BLaER1 (cell line): ENCODE measurements at regions not wholly inside any gene's neighbourhood (a gene's known extent, or its start where the extent isn't known, plus 50 kb on each side); places are given as distances from the start of the nearest gene placed in this dataset.

Experiments used
- H3K27ac ChIP-seq: shearing (Covaris generic); formaldehyde crosslinking; 2 replicates; pipeline ENCODE4 v1.8.1; 2022
- H3K27me3 ChIP-seq: shearing (Covaris generic); formaldehyde crosslinking; 2 replicates; pipeline ENCODE4 v1.8.1; 2022
- H3K36me3 ChIP-seq: shearing (Covaris generic); formaldehyde crosslinking; 2 replicates; pipeline ENCODE4 v1.8.1; 2022
- H3K4me1 ChIP-seq: shearing (Covaris generic); formaldehyde crosslinking; 2 replicates; pipeline ENCODE4 v1.8.1; 2022
- H3K4me2 ChIP-seq: shearing (Covaris generic); formaldehyde crosslinking; 2 replicates; pipeline ENCODE4 v1.8.1; 2022
- H3K4me3 ChIP-seq: shearing (Covaris generic); formaldehyde crosslinking; 2 replicates; pipeline ENCODE4 v1.8.1; 2022
- H3K9ac ChIP-seq: shearing (Covaris generic); formaldehyde crosslinking; 2 replicates; pipeline ENCODE4 v1.8.1; 2022
- H3K9me3 ChIP-seq: shearing (Covaris generic); formaldehyde crosslinking; 2 replicates; pipeline ENCODE4 v1.8.1; 2022
- H4K20me1 ChIP-seq: shearing (Covaris generic); formaldehyde crosslinking; 2 replicates; pipeline ENCODE4 v1.8.1; 2022
- Cebpa-rat ChIP-seq: shearing (Covaris generic); IDR thresholded peaks from 2 replicates; pipeline ENCODE4 v1.8.1; 2022

- Histone ChIP-seq H3K4me3 (no peak overlapping the region), H3K4me2 (no peak overlapping the region), H3K9me3 (no peaks in the 10 kb centered on the region), H3K27me3 (no peaks in the 10 kb centered on the region), H3K4me1 (no peaks in the 10 kb centered on the region), H4K20me1 (no peaks in the 10 kb centered on the region), H3K36me3 (no peaks in the 10 kb centered on the region), H3K27ac (no peak overlapping the region), H3K9ac (no peak overlapping the region)
- TF ChIP-seq Cebpa-rat = no peak
Observed at GRCh38 chr5:100252037-100252436, 283.1 kb upstream of the FAM174A start.

- H3K4me1 ChIP-seq = no peaks in the 10 kb centered on the region
- no peak overlapping the region for H3K4me2 ChIP-seq
- H3K36me3 ChIP-seq = no peaks in the 10 kb centered on the region
- H3K9ac ChIP-seq = no peak overlapping the region
- TF ChIP-seq Cebpa-rat = no peak
- H3K27me3 ChIP-seq = no peaks in the 10 kb centered on the region
- H3K9me3 ChIP-seq = no peaks in the 10 kb centered on the region
- H3K4me3 ChIP-seq = no peak overlapping the region
- no peak overlapping the region for H3K27ac ChIP-seq
- no peaks in the 10 kb centered on the region for H4K20me1 ChIP-seq
Observed at GRCh38 chr5:100249884-100250269, 285.3 kb upstream of the FAM174A start.

GRCh38 chr5:100249211-100249883 lies 285.8 kb upstream of the FAM174A start:
- Histone ChIP-seq H3K27ac (no peak overlapping the region), H3K9ac (no peak overlapping the region), H3K4me1 (no peaks in the 10 kb centered on the region), H3K36me3 (no peaks in the 10 kb centered on the region), H3K9me3 (no peaks in the 10 kb centered on the region), H4K20me1 (no peaks in the 10 kb centered on the region), H3K4me2 (no peak overlapping the region), H3K27me3 (no peaks in the 10 kb centered on the region), H3K4me3 (no peak overlapping the region)
- TF ChIP-seq Cebpa-rat = no peak

- Histone ChIP-seq H3K4me1 (no peaks in the 10 kb centered on the region), H3K27ac (no peak overlapping the region)
- no peak for TF ChIP-seq Cebpa-rat
Observed at GRCh38 chr5:100232736-100233135, 302.4 kb upstream of the FAM174A start.

GRCh38 chr5:100188778-100189177 lies 346.4 kb upstream of the FAM174A start:
- Histone ChIP-seq H3K4me2 (no peak overlapping the region), H3K27me3 (no peaks in the 10 kb centered on the region), H3K4me1 (no peaks in the 10 kb centered on the region), H3K27ac (no peak overlapping the region), H3K9ac (no peak overlapping the region), H3K36me3 (no peaks in the 10 kb centered on the region), H3K4me3 (no peak overlapping the region), H4K20me1 (no peaks in the 10 kb centered on the region), H3K9me3 (no peaks in the 10 kb centered on the region)
- TF ChIP-seq Cebpa-rat = no peak

More at GRCh38 chr5:100232736-100233135, 302.4 kb upstream of the FAM174A start:
- no peak overlapping the region for H3K4me3 ChIP-seq
- no peak overlapping the region for H3K4me2 ChIP-seq
- H3K9ac ChIP-seq = no peak overlapping the region
- H4K20me1 ChIP-seq = no peaks in the 10 kb centered on the region
- H3K27me3 ChIP-seq = no peaks in the 10 kb centered on the region
- H3K36me3 ChIP-seq = no peaks in the 10 kb centered on the region
- H3K9me3 ChIP-seq = no peaks in the 10 kb centered on the region

GRCh38 chr5:100188339-100188738 lies 346.8 kb upstream of the FAM174A start:
- H4K20me1 ChIP-seq = no peaks in the 10 kb centered on the region
- no peak overlapping the region for H3K4me3 ChIP-seq
- no peak overlapping the region for H3K27ac ChIP-seq
- no peaks in the 10 kb centered on the region for H3K27me3 ChIP-seq
- TF ChIP-seq Cebpa-rat = no peak
- no peak overlapping the region for H3K9ac ChIP-seq
- H3K4me2 ChIP-seq = no peak overlapping the region
- H3K4me1 ChIP-seq = no peaks in the 10 kb centered on the region
- H3K9me3 ChIP-seq = no peaks in the 10 kb centered on the region
- no peaks in the 10 kb centered on the region for H3K36me3 ChIP-seq

GRCh38 chr5:100186181-100186580 lies 349.0 kb upstream of the FAM174A start:
- H3K4me2 ChIP-seq = no peak overlapping the region
- no peak for TF ChIP-seq Cebpa-rat
- H3K4me1 ChIP-seq = no peaks in the 10 kb centered on the region
- no peaks in the 10 kb centered on the region for H3K36me3 ChIP-seq
- H3K9me3 ChIP-seq = no peaks in the 10 kb centered on the region
- H4K20me1 ChIP-seq = no peaks in the 10 kb centered on the region
- no peak overlapping the region for H3K9ac ChIP-seq
- H3K27ac ChIP-seq = no peak overlapping the region
- H3K27me3 ChIP-seq = no peaks in the 10 kb centered on the region
- no peak overlapping the region for H3K4me3 ChIP-seq

GRCh38 chr5:100182402-100182801 lies 352.8 kb upstream of the FAM174A start:
- Histone ChIP-seq H3K9me3 (no peaks in the 10 kb centered on the region), H3K27me3 (no peaks in the 10 kb centered on the region), H3K9ac (no peak overlapping the region), H3K4me1 (no peaks in the 10 kb centered on the region), H3K4me3 (no peak overlapping the region), H3K36me3 (no peaks in the 10 kb centered on the region), H4K20me1 (no peaks in the 10 kb centered on the region), H3K4me2 (no peak overlapping the region), H3K27ac (no peak overlapping the region)
- TF ChIP-seq Cebpa-rat = no peak

- Histone ChIP-seq H3K4me2 (no peak overlapping the region), H3K4me3 (no peak overlapping the region), H3K9me3 (no peaks in the 10 kb centered on the region), H4K20me1 (no peaks in the 10 kb centered on the region), H3K4me1 (no peaks in the 10 kb centered on the region), H3K9ac (no peak overlapping the region), H3K27ac (no peak overlapping the region), H3K27me3 (no peaks in the 10 kb centered on the region), H3K36me3 (no peaks in the 10 kb centered on the region)
- TF ChIP-seq Cebpa-rat = no peak
Observed at GRCh38 chr5:100175346-100175745, 359.8 kb upstream of the FAM174A start.

GRCh38 chr5:100165309-100165708 lies 369.9 kb upstream of the FAM174A start:
- Histone ChIP-seq H3K36me3 (no peaks in the 10 kb centered on the region), H3K9me3 (peaks cover 23% of the 10 kb centered on the region), H3K4me2 (no peak overlapping the region), H3K27ac (no peak overlapping the region), H3K4me3 (no peak overlapping the region), H3K4me1 (no peaks in the 10 kb centered on the region), H3K27me3 (no peaks in the 10 kb centered on the region), H3K9ac (no peak overlapping the region), H4K20me1 (no peaks in the 10 kb centered on the region)
- TF ChIP-seq Cebpa-rat = no peak

- Histone ChIP-seq H3K9me3 (peaks cover 23% of the 10 kb centered on the region), H3K4me1 (no peaks in the 10 kb centered on the region), H3K27me3 (no peaks in the 10 kb centered on the region), H3K4me2 (no peak overlapping the region), H3K4me3 (no peak overlapping the region), H3K9ac (no peak overlapping the region), H3K27ac (no peak overlapping the region), H4K20me1 (no peaks in the 10 kb centered on the region), H3K36me3 (no peaks in the 10 kb centered on the region)
- no peak for TF ChIP-seq Cebpa-rat
Observed at GRCh38 chr5:100161868-100162267, 373.3 kb upstream of the FAM174A start.
